Calu3 (cell line): ENCODE measurements at regions not wholly inside any gene's neighbourhood (a gene's known extent, or its start where the extent isn't known, plus 50 kb on each side); places are given as distances from the start of the nearest gene placed in this dataset.

ENCODE experiments used
- BruUV-seq: library from RNA; stranded (reverse); fragments of 400-500 nt; replicated peaks from 2 replicates; lab custom pipeline; 2021; lab: Mats Ljungman, UMichigan
- CTCF ChIA-PET: fragments of 300-600 bp; sonication (Branson Sonifier 250); formaldehyde crosslinking; loops from one replicate; lab custom pipeline; 2022; ENCODE audit warnings: antibody characterized with exemption; lab: Charles Lee
- DNase-seq: peaks from one replicate; pipeline ENCODE4 v3.0.0; 2022
- H3K27ac Mint-ChIP-seq: one replicate; pipeline ENCODE4 v1.8.0; 2022; ENCODE audit warnings: mixed read lengths; ENCODE audit not compliant: unreplicated experiment
- H3K27me3 Mint-ChIP-seq: one replicate; pipeline ENCODE4 v1.8.0; 2022; ENCODE audit warnings: mixed read lengths; ENCODE audit not compliant: unreplicated experiment
- H3K36me3 Mint-ChIP-seq: one replicate; pipeline ENCODE4 v1.8.0; 2022; ENCODE audit warnings: mild to moderate bottlenecking, moderate library complexity, mixed read lengths; ENCODE audit not compliant: insufficient read depth, unreplicated experiment
- H3K4me1 Mint-ChIP-seq: one replicate; pipeline ENCODE4 v1.8.0; 2022; ENCODE audit warnings: mild to moderate bottlenecking, low read depth, mixed read lengths; ENCODE audit not compliant: unreplicated experiment
- H3K4me3 Mint-ChIP-seq: one replicate; pipeline ENCODE4 v1.8.0; 2022; ENCODE audit warnings: mild to moderate bottlenecking, low read depth, moderate library complexity, mixed read lengths; ENCODE audit not compliant: unreplicated experiment
- H3K9me3 Mint-ChIP-seq: one replicate; pipeline ENCODE4 v1.8.0; 2022; ENCODE audit warnings: low read depth, mixed read lengths; ENCODE audit not compliant: unreplicated experiment
- CTCF ChIP-seq: fragments of 200-600 bp; IDR thresholded peaks from one replicate; pipeline ENCODE4 v1.8.0; 2022; ENCODE audit warnings: antibody characterized with exemption; ENCODE audit not compliant: unreplicated experiment
- intact Hi-C: fragments of 100-400 bp; cut with micrococcal nuclease; formaldehyde crosslinking; loops from one replicate; pipeline ENCODE4 v1.10.0; 2022; ENCODE audit not compliant: unreplicated experiment

- Mint-ChIP-seq H3K9me3 (no peaks in the 10 kb centered on the region), H3K27me3 (no peaks in the 10 kb centered on the region), H3K4me3 (no peak overlapping the region), H3K27ac (no peak overlapping the region), H3K4me1 (peaks cover 26% of the 10 kb centered on the region), H3K36me3 (no peaks in the 10 kb centered on the region)
- intact Hi-C loops, result no loop called here
- CTCF ChIA-PET, result interaction anchor here (0.6 kb wide), 1 partner anchor 1488 kb away, joined by 5 read pairs; no protein-coding TSS in a partner anchor
- TF ChIP-seq CTCF, result no peak
- no peak for DNase-seq
- BruUV-seq, result no TSS peak
These were observed 308.9 kb upstream of the DNAJC19 start for GRCh38 chr3:181298421-181298820.

- Mint-ChIP-seq H3K9me3 (no peaks in the 10 kb centered on the region), H3K27me3 (no peaks in the 10 kb centered on the region), H3K27ac (peak overlapping the region; percentile 79), H3K4me1 (peaks cover 47% of the 10 kb centered on the region), H3K4me3 (no peak overlapping the region), H3K36me3 (no peaks in the 10 kb centered on the region)
- CTCF ChIA-PET, result interaction anchor here (0.6 to 1.0 kb wide), 6 partner anchors 14 to 414 kb away, joined by 3 to 5 read pairs (median 3); no protein-coding TSS in a partner anchor
- no peak for TF ChIP-seq CTCF
- intact Hi-C loops, result no loop called here
- no TSS peak for BruUV-seq
- no peak for DNase-seq
These were observed 303.4 kb upstream of the DNAJC19 start for GRCh38 chr3:181292984-181293383.

- Mint-ChIP-seq H3K4me3 (no peak overlapping the region), H3K27ac (peak overlapping the region; percentile 15), H3K9me3 (no peaks in the 10 kb centered on the region), H3K4me1 (peaks cover 33% of the 10 kb centered on the region), H3K36me3 (no peaks in the 10 kb centered on the region), H3K27me3 (no peaks in the 10 kb centered on the region)
- no TSS peak for BruUV-seq
- CTCF ChIA-PET, result no interaction called here
- TF ChIP-seq CTCF, result no peak
- DNase-seq, result no peak
- intact Hi-C loops, result no loop called here
These were observed 301.4 kb upstream of the DNAJC19 start for GRCh38 chr3:181290941-181291340.

- CTCF ChIA-PET, result no interaction called here
- TF ChIP-seq CTCF, result no peak
- H3K27me3 Mint-ChIP-seq, result no peaks in the 10 kb centered on the region
- BruUV-seq, result no TSS peak
- intact Hi-C loops, result no loop called here
- no peaks in the 10 kb centered on the region for H3K36me3 Mint-ChIP-seq
- H3K4me3 Mint-ChIP-seq, result no peak overlapping the region
- peaks cover 33% of the 10 kb centered on the region for H3K4me1 Mint-ChIP-seq
- no peak overlapping the region for H3K27ac Mint-ChIP-seq
- DNase-seq, result no peak
- no peaks in the 10 kb centered on the region for H3K9me3 Mint-ChIP-seq
These were observed 299.8 kb upstream of the DNAJC19 start for GRCh38 chr3:181289306-181289705.
